Activated CD4-positive, alpha-beta T cell treated with anti-CD3 and anti-CD28 coated beads, Interleukin-2, amount 50 U/mL, for 1 hour (primary cell): ENCODE measurements at regions not wholly inside any gene's neighbourhood (a gene's known extent, or its start where the extent isn't known, plus 50 kb on each side); places are given as distances from the start of the nearest gene placed in this dataset.

ENCODE experiments used
- DNase-seq: peaks from one replicate; pipeline ENCODE4 v3.0.0-alpha.2; 2020

GRCh38 chr10:47053081-47053798 is 142.0 kb downstream of the PTPN20 start:
- no peak for DNase-seq

GRCh38 chr10:47054974-47055373 is 143.7 kb downstream of the PTPN20 start:
- no peak for DNase-seq

GRCh38 chr10:47055386-47056246 is 144.4 kb downstream of the PTPN20 start:
- DNase-seq: no peak

- no peak for DNase-seq
Measured at GRCh38 chr10:47056247-47056510, 145.0 kb downstream of the PTPN20 start.

GRCh38 chr10:47057471-47057870 is 146.2 kb downstream of the PTPN20 start:
- no peak for DNase-seq

- no peak for DNase-seq
Measured at GRCh38 chr10:47058032-47058702, 146.9 kb downstream of the PTPN20 start.

GRCh38 chr10:47058961-47059391 is 147.7 kb downstream of the PTPN20 start:
- DNase-seq: no peak

GRCh38 chr10:47059606-47060311 is 148.5 kb downstream of the PTPN20 start:
- DNase-seq: no peak

GRCh38 chr10:47060356-47060755 is 149.1 kb downstream of the PTPN20 start:
- DNase-seq: no peak

- no peak for DNase-seq
Measured at GRCh38 chr10:47060993-47061500, 149.8 kb downstream of the PTPN20 start.

- no peak for DNase-seq
Measured at GRCh38 chr10:47061776-47062175, 150.5 kb downstream of the PTPN20 start.

- no peak for DNase-seq
Measured at GRCh38 chr10:47062441-47063200, 151.4 kb downstream of the PTPN20 start.

GRCh38 chr10:47063858-47064257 is 152.6 kb downstream of the PTPN20 start:
- no peak for DNase-seq

GRCh38 chr10:47065903-47066302 is 154.7 kb downstream of the PTPN20 start:
- no peak for DNase-seq

GRCh38 chr10:47067949-47068940 is 157.0 kb downstream of the PTPN20 start:
- DNase-seq: no peak

GRCh38 chr10:47070541-47070940 is 159.3 kb downstream of the PTPN20 start:
- no peak for DNase-seq

GRCh38 chr10:47071891-47072290 is 160.7 kb downstream of the PTPN20 start:
- no peak for DNase-seq

- no peak for DNase-seq
Measured at GRCh38 chr10:47073967-47074366, 162.7 kb downstream of the PTPN20 start.

- DNase-seq: no peak
Measured at GRCh38 chr10:47076949-47077361, 165.7 kb downstream of the PTPN20 start.

GRCh38 chr10:47077386-47077785 is 166.2 kb downstream of the PTPN20 start:
- no peak for DNase-seq

GRCh38 chr10:47077941-47078340 is 166.7 kb downstream of the PTPN20 start:
- DNase-seq: no peak
